ENCODE measurements at regions not wholly inside any gene's neighbourhood (a gene's known extent, or its start where the extent isn't known, plus 50 kb on each side); places are given as distances from the start of the nearest gene placed in this dataset.

DNA sequence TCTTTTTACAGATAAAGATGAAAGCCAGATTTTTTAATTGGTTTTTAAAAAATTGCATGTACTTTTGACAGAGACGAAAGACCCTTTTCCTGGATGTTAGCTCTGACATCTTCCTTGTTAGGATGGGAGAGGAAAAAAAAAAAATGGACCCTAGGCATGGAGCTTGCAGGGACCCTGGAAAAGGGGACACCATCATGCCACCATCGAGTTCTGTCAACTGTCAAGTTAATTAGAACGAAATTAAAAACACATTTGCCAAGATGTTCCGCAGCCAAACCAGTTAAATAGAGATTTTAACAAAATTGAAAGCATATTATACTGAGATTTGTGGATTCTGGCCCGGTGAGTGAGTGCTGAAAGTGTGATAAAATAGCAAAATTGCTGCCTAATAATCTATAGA, 202.6 kb downstream of the BUB3 start:
- TF ChIP-seq POLR2A (IDR thresholded peaks at IDR 0.05; ENCODE audit: low read depth, low read length), result no peak
- TF ChIP-seq POLR2AphosphoS5 (IDR thresholded peaks at IDR 0.05; ENCODE audit: low read depth, low read length), result no peak
- no peak for TF ChIP-seq TAF1 (IDR thresholded peaks at IDR 0.05; ENCODE audit: low read depth, low read length)
- no peak for TF ChIP-seq SPI1 (IDR thresholded peaks at IDR 0.05; ENCODE audit: low read depth, low read length)
